Thyroid gland (tissue), 4 donors: ENCODE measurements at regions not wholly inside any gene's neighbourhood (a gene's known extent, or its start where the extent isn't known, plus 50 kb on each side); places are given as distances from the start of the nearest gene placed in this dataset.

Experiments used
- POLR2A ChIP-seq, 2 donors: fragments of 450-650 bp; IDR thresholded peaks; one replicate each; pipeline ENCODE4 v1.6.1; 2017; ENCODE audit warnings: antibody characterized with exemption in 2 of 2, mild to moderate bottlenecking in 2 of 2, moderate library complexity in 1 of 2
- TF ChIP-seq, protein P1 (sequence below), 6 experiments: fragments of 200-600 bp in 3 of 6; fragments of 450-650 bp in 3 of 6; sonication (generic) in 3 of 6; IDR thresholded peaks; one replicate each; pipeline ENCODE4 v1.5.1; 2016 to 2019; ENCODE audit warnings: antibody characterized with exemption in 6 of 6, mild to moderate bottlenecking in 2 of 6, inconsistent platforms in 1 of 6, moderate library complexity in 1 of 6

DNA sequence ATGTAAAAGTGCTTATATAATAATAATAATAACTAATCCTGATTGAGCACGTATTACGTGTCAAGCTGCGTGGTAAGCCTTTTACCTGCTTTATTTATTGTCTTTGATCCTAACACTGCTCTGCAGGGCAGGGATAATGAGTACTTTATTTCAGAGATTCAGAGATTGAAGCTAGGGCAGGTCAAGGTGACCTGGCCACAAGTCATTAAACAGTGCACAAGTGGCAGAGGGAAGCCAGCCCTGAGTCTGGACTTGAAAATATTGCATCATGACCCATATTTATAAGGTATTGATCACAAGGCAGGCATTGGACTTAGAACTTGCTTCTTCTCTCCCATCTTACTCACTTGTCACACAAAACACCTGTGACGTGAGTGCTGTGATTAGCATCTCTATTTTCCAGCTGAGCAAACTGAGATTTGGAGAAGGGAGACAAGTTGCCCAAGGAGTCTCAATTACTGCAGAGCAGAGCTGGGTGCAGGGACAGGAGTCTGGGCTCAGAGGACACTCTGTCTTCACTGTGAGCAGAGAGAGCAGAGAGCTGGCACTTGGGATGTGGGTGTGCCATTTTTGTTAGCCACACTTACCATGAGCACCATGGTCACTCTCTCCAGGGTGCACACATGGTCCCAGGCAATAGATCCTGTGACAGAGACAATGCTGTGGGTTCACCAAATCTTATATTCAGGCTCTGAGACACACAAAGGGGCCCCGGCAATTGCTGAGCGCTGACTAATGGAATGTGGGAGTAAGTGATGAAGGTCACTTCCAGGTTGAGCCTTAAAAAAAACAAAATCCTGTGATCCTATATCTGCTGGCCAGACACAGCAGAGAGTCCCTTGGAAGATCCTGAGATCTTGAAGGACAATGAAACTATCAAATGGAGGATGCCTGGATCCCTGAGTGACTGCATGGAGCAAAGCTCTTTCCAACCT is 113.2 kb upstream of the MED13L start:
- TF ChIP-seq, protein P1, sequence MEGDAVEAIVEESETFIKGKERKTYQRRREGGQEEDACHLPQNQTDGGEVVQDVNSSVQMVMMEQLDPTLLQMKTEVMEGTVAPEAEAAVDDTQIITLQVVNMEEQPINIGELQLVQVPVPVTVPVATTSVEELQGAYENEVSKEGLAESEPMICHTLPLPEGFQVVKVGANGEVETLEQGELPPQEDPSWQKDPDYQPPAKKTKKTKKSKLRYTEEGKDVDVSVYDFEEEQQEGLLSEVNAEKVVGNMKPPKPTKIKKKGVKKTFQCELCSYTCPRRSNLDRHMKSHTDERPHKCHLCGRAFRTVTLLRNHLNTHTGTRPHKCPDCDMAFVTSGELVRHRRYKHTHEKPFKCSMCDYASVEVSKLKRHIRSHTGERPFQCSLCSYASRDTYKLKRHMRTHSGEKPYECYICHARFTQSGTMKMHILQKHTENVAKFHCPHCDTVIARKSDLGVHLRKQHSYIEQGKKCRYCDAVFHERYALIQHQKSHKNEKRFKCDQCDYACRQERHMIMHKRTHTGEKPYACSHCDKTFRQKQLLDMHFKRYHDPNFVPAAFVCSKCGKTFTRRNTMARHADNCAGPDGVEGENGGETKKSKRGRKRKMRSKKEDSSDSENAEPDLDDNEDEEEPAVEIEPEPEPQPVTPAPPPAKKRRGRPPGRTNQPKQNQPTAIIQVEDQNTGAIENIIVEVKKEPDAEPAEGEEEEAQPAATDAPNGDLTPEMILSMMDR (IDR thresholded peaks at IDR 0.05) = no peak
- no peak for TF ChIP-seq POLR2A (IDR thresholded peaks at IDR 0.05)
